HG02763 (cell line): ENCODE measurements at regions not wholly inside any gene's neighbourhood (a gene's known extent, or its start where the extent isn't known, plus 50 kb on each side); places are given as distances from the start of the nearest gene placed in this dataset.
"Not testable (repeated sequence)": the region's sequence is repeated elsewhere in the genome, so short reads cannot be mapped to it uniquely, and the experiment has no call there.

Experiments
- ATAC-seq: cut with Tn5 transposase; IDR thresholded peaks from one replicate; pipeline ENCODE4 v1.9.1; 2021; ENCODE audit warnings: mild to moderate bottlenecking, moderate library complexity; ENCODE audit not compliant: unreplicated experiment

- peak; percentile 94 for ATAC-seq
Measured at GRCh38 chr15:32536507-32537172, 56.6 kb upstream of the GOLGA8N start.

- ATAC-seq = peak; percentile 28
Measured at GRCh38 chr15:32536057-32536493, 57.2 kb upstream of the GOLGA8N start.

DNA sequence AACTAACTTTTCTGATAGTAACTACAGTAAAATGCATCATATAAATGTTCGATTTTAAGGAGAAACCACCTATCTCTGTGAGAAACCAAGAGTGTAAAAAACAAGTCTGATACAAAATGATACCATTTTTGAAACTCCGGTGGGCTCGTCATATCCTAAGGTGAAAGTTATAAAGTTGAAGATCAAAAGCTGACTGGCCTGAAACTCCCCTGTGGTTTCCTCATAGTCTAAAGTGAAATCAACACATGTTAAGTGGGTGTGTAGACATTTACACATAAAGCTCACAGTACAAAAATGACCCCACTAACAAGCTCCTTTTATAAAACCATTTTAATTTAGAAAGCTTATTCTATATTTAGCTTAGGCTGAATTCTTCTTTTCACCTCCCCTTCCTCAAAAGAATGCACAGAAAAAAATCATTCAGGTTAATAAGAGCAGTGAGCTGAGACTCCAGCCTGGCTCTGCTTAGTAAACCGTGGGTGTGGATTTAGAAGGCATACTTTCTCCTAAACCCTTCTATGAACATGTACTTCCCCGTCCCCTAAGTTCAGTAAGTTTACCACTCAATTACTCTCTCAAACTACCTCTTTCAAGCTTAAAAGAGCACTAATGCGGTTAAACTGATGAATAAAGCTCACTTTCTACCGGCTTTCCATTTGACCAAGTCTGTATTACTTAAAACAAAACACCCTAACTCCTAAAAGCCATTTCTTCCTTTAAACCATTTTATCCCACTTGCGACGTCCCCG, 57.9 kb upstream of the GOLGA8N start:
- not testable (repeated sequence) for ATAC-seq

DNA sequence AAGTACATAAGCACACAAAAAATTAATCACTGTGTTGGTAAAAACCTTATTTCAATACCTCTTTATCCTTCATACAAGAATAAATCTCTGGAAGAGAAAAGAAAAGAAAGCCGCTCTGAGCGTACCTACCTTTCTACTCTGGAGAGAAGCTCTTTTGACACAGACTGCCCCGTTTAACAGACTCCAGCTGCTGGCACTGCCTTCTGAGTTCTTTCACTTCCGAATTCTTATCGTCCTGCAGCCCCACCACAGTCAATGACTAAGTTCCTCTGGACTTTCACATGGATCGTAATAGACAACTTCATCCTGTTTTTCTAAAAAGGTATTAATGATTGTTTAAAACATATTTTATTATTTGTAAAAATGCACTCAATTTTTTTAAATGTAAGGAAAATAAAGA, 67.5 kb upstream of the GOLGA8O start:
- not testable (repeated sequence) for ATAC-seq

GRCh38 chr15:32522421-32522820, 67.0 kb upstream of the GOLGA8O start:
- ATAC-seq = not testable (repeated sequence)

DNA sequence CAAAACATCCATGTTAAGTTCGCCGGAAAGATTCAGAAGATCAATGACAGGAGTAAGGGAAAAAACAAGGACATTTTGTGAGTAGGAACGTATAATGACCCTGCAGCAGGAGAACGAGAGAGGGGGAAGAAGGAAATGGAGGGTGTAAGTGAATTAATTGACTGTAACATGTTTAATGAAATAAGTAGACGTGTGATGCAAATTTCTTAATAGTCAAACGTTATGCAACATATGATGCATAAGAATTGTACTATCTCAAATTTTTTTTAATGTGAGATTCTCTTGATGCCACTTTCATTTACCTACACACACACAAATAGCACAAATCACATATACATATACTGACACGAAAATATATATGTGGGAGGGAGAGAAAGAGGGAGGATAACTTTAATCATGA, 63.5 kb upstream of the GOLGA8O start:
- ATAC-seq = not testable (repeated sequence)

DNA sequence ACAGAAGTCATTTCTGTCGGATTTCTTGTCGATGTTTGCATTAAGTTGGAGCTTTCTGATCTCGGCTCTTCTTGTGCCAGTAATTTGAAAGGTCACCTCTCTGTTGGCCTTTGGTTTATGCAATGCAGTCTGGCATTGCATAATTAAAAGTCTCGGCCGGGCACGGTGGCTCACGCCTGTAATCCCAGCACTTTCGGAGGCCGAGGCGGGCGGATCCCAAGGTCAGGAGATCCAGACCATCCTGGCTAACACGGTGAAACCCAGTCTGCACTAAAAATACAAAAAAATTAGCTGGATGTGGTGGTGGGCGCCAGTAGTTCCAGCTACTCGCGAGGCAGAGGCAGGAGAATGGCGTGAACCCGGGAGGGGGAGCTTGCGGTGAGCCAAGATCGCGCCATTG, 62.6 kb upstream of the GOLGA8O start:
- not testable (repeated sequence) for ATAC-seq

- ATAC-seq = not testable (repeated sequence)
Measured at GRCh38 chr15:32516954-32517353, 61.5 kb upstream of the GOLGA8O start.

DNA sequence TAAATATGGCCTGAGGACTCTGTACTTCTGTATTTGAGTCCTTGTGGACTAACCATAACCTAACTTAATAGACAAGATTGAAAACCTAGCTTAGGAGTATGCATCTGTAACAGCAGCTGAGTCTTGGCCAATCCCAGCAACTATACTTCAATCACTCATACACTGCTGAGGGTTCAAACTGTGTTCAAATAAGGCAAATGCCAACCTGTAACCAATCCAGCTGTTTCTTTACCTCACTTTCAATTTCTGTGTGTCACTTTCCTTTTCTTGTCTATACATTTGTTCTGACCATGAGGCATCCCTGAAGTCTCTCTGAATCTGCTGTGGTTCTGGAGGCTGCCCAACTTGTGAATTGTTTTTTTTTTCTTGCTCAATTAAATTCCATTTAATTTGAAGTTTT, 57.9 kb upstream of the GOLGA8O start:
- ATAC-seq = not testable (repeated sequence)

- ATAC-seq = not testable (repeated sequence)
Measured at GRCh38 chr15:32510027-32510426, 54.6 kb upstream of the GOLGA8O start.

- ATAC-seq = not testable (repeated sequence)
Measured at GRCh38 chr15:32508081-32508480, 52.6 kb upstream of the GOLGA8O start.

DNA sequence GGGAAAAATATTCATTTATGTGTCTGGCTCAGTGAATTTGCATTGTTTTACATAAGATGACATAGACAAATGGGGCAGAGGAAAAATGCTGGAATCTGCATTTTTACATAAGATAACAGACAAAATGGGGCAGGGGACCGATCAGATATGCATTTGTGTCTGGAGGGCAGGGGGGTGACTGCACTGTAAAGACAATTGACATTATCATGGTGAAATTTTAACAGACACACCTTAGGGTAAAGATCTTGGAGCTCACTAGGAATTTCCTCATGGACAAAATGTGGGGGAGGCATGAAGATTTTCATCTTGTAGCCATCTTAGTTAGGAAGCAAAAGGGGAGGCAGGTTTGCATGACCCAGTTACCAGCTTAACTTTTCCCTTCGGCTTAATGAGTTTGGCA, 51.4 kb upstream of the GOLGA8O start:
- ATAC-seq = not testable (repeated sequence)

- ATAC-seq = not testable (repeated sequence)
Measured at GRCh38 chr15:32505633-32506032, 50.2 kb upstream of the GOLGA8O start.
